B cell (primary cell): ENCODE measurements at regions not wholly inside any gene's neighbourhood (a gene's known extent, or its start where the extent isn't known, plus 50 kb on each side); places are given as distances from the start of the nearest gene placed in this dataset.

ENCODE experiments used
- EZH2 ChIP-seq: IDR thresholded peaks from 2 replicates; pipeline ENCODE4 v1.6.1; 2012; ENCODE audit warnings: borderline replicate concordance, low read depth, mild to moderate bottlenecking, moderate library complexity, low read length; ENCODE audit not compliant: insufficient read depth, poor library complexity, severe bottlenecking
- TF ChIP-seq, protein P1 (sequence below): fragments of 200-600 bp; IDR thresholded peaks from one replicate; pipeline ENCODE4 v1.8.0; 2022; ENCODE audit warnings: antibody characterized with exemption, mild to moderate bottlenecking

DNA sequence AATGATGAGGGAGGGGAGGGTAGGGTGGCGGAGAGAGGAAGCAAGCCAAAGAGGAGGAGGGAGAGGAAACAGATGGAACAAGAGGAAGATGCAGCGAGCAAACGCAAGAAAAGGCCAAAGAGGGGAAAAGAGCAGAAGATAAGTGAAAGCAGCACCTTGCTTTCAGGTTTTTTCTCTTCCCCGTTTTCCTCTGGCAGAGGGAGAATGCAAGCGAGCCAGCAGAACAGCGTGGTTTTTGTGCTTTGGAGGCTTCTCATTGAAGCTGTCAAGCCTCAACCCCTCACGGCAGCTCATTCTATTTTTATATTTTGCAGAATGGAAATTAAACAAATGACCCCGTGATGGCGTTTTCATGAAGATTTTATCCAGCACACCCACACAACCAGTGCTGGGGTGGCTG is 67.1 kb upstream of the GRAMD1B start:
- TF ChIP-seq, protein P1, sequence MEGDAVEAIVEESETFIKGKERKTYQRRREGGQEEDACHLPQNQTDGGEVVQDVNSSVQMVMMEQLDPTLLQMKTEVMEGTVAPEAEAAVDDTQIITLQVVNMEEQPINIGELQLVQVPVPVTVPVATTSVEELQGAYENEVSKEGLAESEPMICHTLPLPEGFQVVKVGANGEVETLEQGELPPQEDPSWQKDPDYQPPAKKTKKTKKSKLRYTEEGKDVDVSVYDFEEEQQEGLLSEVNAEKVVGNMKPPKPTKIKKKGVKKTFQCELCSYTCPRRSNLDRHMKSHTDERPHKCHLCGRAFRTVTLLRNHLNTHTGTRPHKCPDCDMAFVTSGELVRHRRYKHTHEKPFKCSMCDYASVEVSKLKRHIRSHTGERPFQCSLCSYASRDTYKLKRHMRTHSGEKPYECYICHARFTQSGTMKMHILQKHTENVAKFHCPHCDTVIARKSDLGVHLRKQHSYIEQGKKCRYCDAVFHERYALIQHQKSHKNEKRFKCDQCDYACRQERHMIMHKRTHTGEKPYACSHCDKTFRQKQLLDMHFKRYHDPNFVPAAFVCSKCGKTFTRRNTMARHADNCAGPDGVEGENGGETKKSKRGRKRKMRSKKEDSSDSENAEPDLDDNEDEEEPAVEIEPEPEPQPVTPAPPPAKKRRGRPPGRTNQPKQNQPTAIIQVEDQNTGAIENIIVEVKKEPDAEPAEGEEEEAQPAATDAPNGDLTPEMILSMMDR = no peak
- no peak for TF ChIP-seq EZH2
